ENCODE measurements at regions not wholly inside any gene's neighbourhood (a gene's known extent, or its start where the extent isn't known, plus 50 kb on each side); places are given as distances from the start of the nearest gene placed in this dataset.

GRCh38 chr4:111941957-111942356 lies 203.3 kb upstream of the FAM241A start:
- no peak for TF ChIP-seq CTCF (IDR thresholded peaks at IDR 0.05; ENCODE audit: insufficient read depth, low read depth, low read length)
- CTCF ChIA-PET = interaction anchor here (1.8 kb wide), 1 partner anchor 18 kb away, joined by 3 read pairs; no protein-coding TSS in a partner anchor
- no peak for DNase-seq (ENCODE audit: low read depth)
- no peaks in the 10 kb centered on the region for H3K27me3 ChIP-seq (ENCODE audit: control insufficient read depth, insufficient read depth, low read length)
- POLR2A ChIA-PET = no interaction called here
- no peaks in the 10 kb centered on the region for H3K36me3 ChIP-seq (ENCODE audit: control insufficient read depth, insufficient read depth, low read length)
- no peak overlapping the region for H3K4me3 ChIP-seq (ENCODE audit: low read depth, low read length)

- ChIA-PET POLR2A (no interaction called here), CTCF (interaction anchor here (1.0 to 2.5 kb wide), 7 partner anchors 12 to 99 kb away, joined by 3 to 13 read pairs (median 3); no protein-coding TSS in a partner anchor)
- H3K36me3 ChIP-seq (ENCODE audit: control insufficient read depth, insufficient read depth, low read length) = no peaks in the 10 kb centered on the region
- no peak overlapping the region for H3K4me3 ChIP-seq (ENCODE audit: low read depth, low read length)
- no peak for DNase-seq (ENCODE audit: low read depth)
- TF ChIP-seq CTCF (IDR thresholded peaks at IDR 0.05; ENCODE audit: insufficient read depth, low read depth, low read length) = peak; percentile 47
- H3K27me3 ChIP-seq (ENCODE audit: control insufficient read depth, insufficient read depth, low read length) = no peaks in the 10 kb centered on the region
Observed at GRCh38 chr4:111943796-111944203, 201.5 kb upstream of the FAM241A start.

- no peak for TF ChIP-seq CTCF (IDR thresholded peaks at IDR 0.05; ENCODE audit: insufficient read depth, low read depth, low read length)
- DNase-seq (ENCODE audit: low read depth) = no peak
- ChIA-PET POLR2A (no interaction called here), CTCF (interaction anchor here (1.1 to 2.5 kb wide), 3 partner anchors 17 to 97 kb away, joined by 3 to 13 read pairs (median 3); no protein-coding TSS in a partner anchor)
- Histone ChIP-seq H3K27me3 (ENCODE audit: control insufficient read depth, insufficient read depth, low read length) (no peaks in the 10 kb centered on the region), H3K4me3 (ENCODE audit: low read depth, low read length) (no peak overlapping the region), H3K36me3 (ENCODE audit: control insufficient read depth, insufficient read depth, low read length) (no peaks in the 10 kb centered on the region)
Observed at GRCh38 chr4:111945014-111945413, 200.2 kb upstream of the FAM241A start.

- Histone ChIP-seq H3K36me3 (ENCODE audit: control insufficient read depth, insufficient read depth, low read length) (no peaks in the 10 kb centered on the region), H3K4me3 (ENCODE audit: low read depth, low read length) (no peak overlapping the region), H3K27me3 (ENCODE audit: control insufficient read depth, insufficient read depth, low read length) (no peaks in the 10 kb centered on the region)
- CTCF ChIA-PET = no interaction called here
- POLR2A ChIA-PET = no interaction called here
- DNase-seq (ENCODE audit: low read depth) = no peak
- no peak for TF ChIP-seq CTCF (IDR thresholded peaks at IDR 0.05; ENCODE audit: insufficient read depth, low read depth, low read length)
Observed at GRCh38 chr4:111946800-111947199, 198.5 kb upstream of the FAM241A start.

- H3K4me3 ChIP-seq (ENCODE audit: low read depth, low read length) = no peak overlapping the region
- CTCF ChIA-PET = interaction anchor here (1.0 to 1.3 kb wide), 2 partner anchors 51 to 80 kb away, joined by 3 read pairs; no protein-coding TSS in a partner anchor
- DNase-seq (ENCODE audit: low read depth) = no peak
- no peaks in the 10 kb centered on the region for H3K27me3 ChIP-seq (ENCODE audit: control insufficient read depth, insufficient read depth, low read length)
- POLR2A ChIA-PET = no interaction called here
- TF ChIP-seq CTCF (IDR thresholded peaks at IDR 0.05; ENCODE audit: insufficient read depth, low read depth, low read length) = no peak
- no peaks in the 10 kb centered on the region for H3K36me3 ChIP-seq (ENCODE audit: control insufficient read depth, insufficient read depth, low read length)
Observed at GRCh38 chr4:111952688-111953087, 192.6 kb upstream of the FAM241A start.
